WTC11 (cell line): ENCODE measurements at regions not wholly inside any gene's neighbourhood (a gene's known extent, or its start where the extent isn't known, plus 50 kb on each side); places are given as distances from the start of the nearest gene placed in this dataset.

Experiments used
- ATAC-seq: fragments of 200-7000 bp; cut with Tn5 transposase; 2 replicates; pipeline ENCODE4 v1.10.0; 2021; ENCODE audit warnings: mild to moderate bottlenecking, moderate library complexity
- CTCF ChIA-PET: fragments of 300-600 bp; sonication (Branson Sonifier 250); formaldehyde crosslinking; loops from one replicate; lab custom pipeline; 2021; ENCODE audit warnings: antibody characterized with exemption; lab: Charles Lee
- POLR2A ChIA-PET: fragments of 350-600 bp; sonication (Branson Sonifier 250); formaldehyde crosslinking; loops from one replicate; lab custom pipeline; 2021; ENCODE audit warnings: antibody characterized with exemption; lab: Charles Lee
- DNase-seq: peaks from one replicate; pipeline ENCODE4 v3.0.0; 2021; ENCODE audit warnings: low spot score
- H3K27ac Mint-ChIP-seq: 2 replicates; pipeline ENCODE4 v1.8.0; 2021; ENCODE audit warnings: mixed read lengths
- H3K27me3 Mint-ChIP-seq: 2 replicates; pipeline ENCODE4 v1.8.0; 2021; ENCODE audit warnings: low read depth, mild to moderate bottlenecking, moderate library complexity, mixed read lengths
- H3K36me3 Mint-ChIP-seq: 2 replicates; pipeline ENCODE4 v1.8.0; 2021; ENCODE audit warnings: mixed read lengths
- H3K4me1 Mint-ChIP-seq: 2 replicates; pipeline ENCODE4 v1.8.0; 2022; ENCODE audit warnings: mixed read lengths
- H3K4me3 Mint-ChIP-seq: 2 replicates; pipeline ENCODE4 v1.8.0; 2021; ENCODE audit warnings: mild to moderate bottlenecking, moderate library complexity, mixed read lengths
- H3K9me3 Mint-ChIP-seq: 2 replicates; pipeline ENCODE4 v1.8.0; 2021; ENCODE audit warnings: mixed read lengths
- CREM ChIP-seq: sonication (generic); formaldehyde crosslinking; IDR thresholded peaks from 2 replicates; pipeline ENCODE4 v1.8.1; 2022; ENCODE audit warnings: mild to moderate bottlenecking, missing genetic modification reagents, moderate library complexity
- ESRRA ChIP-seq: sonication (generic); formaldehyde crosslinking; IDR thresholded peaks from 2 replicates; pipeline ENCODE4 v1.8.1; 2022; ENCODE audit warnings: mild to moderate bottlenecking, missing genetic modification reagents, borderline replicate concordance
- FOXK1 ChIP-seq: sonication (generic); formaldehyde crosslinking; IDR thresholded peaks from 2 replicates; pipeline ENCODE4 v1.8.0; 2022; ENCODE audit warnings: mild to moderate bottlenecking, moderate library complexity, missing genetic modification reagents
- GTF2I ChIP-seq: fragments of 250-450 bp; sonication (Bioruptor Pico); conservative IDR thresholded peaks from 2 replicates; pipeline ENCODE4 v1.4.0; 2021; ENCODE audit warnings: mild to moderate bottlenecking
- JAZF1 ChIP-seq: fragments of 250-450 bp; sonication (Bioruptor Pico); IDR thresholded peaks from 2 replicates; pipeline ENCODE4 v1.9.0; 2021; ENCODE audit warnings: moderate library complexity, mild to moderate bottlenecking, inconsistent platforms
- NFE2L1 ChIP-seq: sonication (generic); formaldehyde crosslinking; IDR thresholded peaks from 2 replicates; pipeline ENCODE4 v1.8.1; 2023; ENCODE audit warnings: missing genetic modification reagents
- OVOL2 ChIP-seq: fragments of 250-450 bp; sonication (Bioruptor Pico); IDR thresholded peaks from 2 replicates; pipeline ENCODE4 v1.9.0; 2021; ENCODE audit warnings: mild to moderate bottlenecking, borderline replicate concordance
- PRRX2 ChIP-seq: fragments of 250-450 bp; sonication (Bioruptor Pico); IDR thresholded peaks from 2 replicates; pipeline ENCODE4 v1.8.0; 2021; ENCODE audit warnings: mild to moderate bottlenecking
- SMAD4 ChIP-seq: sonication (generic); formaldehyde crosslinking; IDR thresholded peaks from 2 replicates; pipeline ENCODE4 v1.8.0; 2022; ENCODE audit warnings: mild to moderate bottlenecking, missing genetic modification reagents
- SP1 ChIP-seq: sonication (generic); formaldehyde crosslinking; conservative IDR thresholded peaks from 2 replicates; pipeline ENCODE4 v1.8.1; 2022; ENCODE audit warnings: missing genetic modification reagents
- TEAD4 ChIP-seq: sonication (generic); formaldehyde crosslinking; IDR thresholded peaks from 2 replicates; pipeline ENCODE4 v1.8.0; 2022; ENCODE audit warnings: mild to moderate bottlenecking, missing genetic modification reagents
- TP53 ChIP-seq: sonication (generic); formaldehyde crosslinking; IDR thresholded peaks from 2 replicates; pipeline ENCODE4 v1.8.1; 2023; ENCODE audit warnings: mild to moderate bottlenecking, missing genetic modification reagents
- ZBTB21 ChIP-seq: sonication (generic); formaldehyde crosslinking; IDR thresholded peaks from 2 replicates; pipeline ENCODE4 v1.8.1; 2023; ENCODE audit warnings: mild to moderate bottlenecking, missing genetic modification reagents, borderline replicate concordance
- ZNF121 ChIP-seq: sonication (generic); formaldehyde crosslinking; IDR thresholded peaks from 2 replicates; pipeline ENCODE4 v1.8.0; 2023; ENCODE audit warnings: missing genetic modification reagents
- ZNF396 ChIP-seq: fragments of 250-450 bp; sonication (Bioruptor Pico); IDR thresholded peaks from 2 replicates; pipeline ENCODE4 v1.8.0; 2021; ENCODE audit warnings: mild to moderate bottlenecking, moderate library complexity, borderline replicate concordance
- TF ChIP-seq, protein P1 (sequence below): fragments of 250-450 bp; sonication (Bioruptor Pico); IDR thresholded peaks from 2 replicates; pipeline ENCODE4 v1.9.0; 2021; ENCODE audit warnings: mild to moderate bottlenecking
- TF ChIP-seq, protein P2 (sequence below): sonication (generic); formaldehyde crosslinking; IDR thresholded peaks from 2 replicates; pipeline ENCODE4 v1.8.1; 2022; ENCODE audit warnings: mild to moderate bottlenecking, moderate library complexity, missing genetic modification reagents
- TF ChIP-seq, protein P3 (sequence below): sonication (generic); formaldehyde crosslinking; IDR thresholded peaks from 2 replicates; pipeline ENCODE4 v1.8.1; 2022; ENCODE audit warnings: low read depth, missing genetic modification reagents, borderline replicate concordance
- TF ChIP-seq, protein P4 (sequence below): fragments of 250-450 bp; sonication (Bioruptor Pico); IDR thresholded peaks from 2 replicates; pipeline ENCODE4 v1.9.0; 2021; ENCODE audit warnings: mild to moderate bottlenecking, borderline replicate concordance
- TF ChIP-seq, protein P5 (sequence below): sonication (generic); formaldehyde crosslinking; IDR thresholded peaks from 2 replicates; pipeline ENCODE4 v1.8.1; 2023; ENCODE audit warnings: mild to moderate bottlenecking, missing genetic modification reagents

DNA sequence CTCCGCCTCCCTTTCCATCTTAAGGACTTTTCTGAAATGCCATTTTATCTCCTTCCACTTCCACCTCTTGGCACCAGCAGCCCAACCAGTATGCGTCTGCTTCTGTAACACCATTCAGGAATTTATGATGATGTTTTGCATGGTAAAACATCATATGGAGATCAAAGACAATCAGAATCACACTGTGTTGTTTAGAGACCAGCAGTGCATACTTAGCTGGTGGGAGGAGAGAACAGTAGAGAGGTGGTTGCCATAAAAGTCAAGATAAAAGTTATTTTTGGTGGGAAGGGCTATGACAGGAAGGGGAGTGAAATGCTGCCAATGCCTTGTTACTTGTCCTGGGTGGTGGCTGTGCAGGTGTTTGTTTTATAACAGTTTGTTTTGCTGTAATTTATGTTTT lies 268.0 kb downstream of the OPA1 start (continued):
- TF ChIP-seq, protein P1, sequence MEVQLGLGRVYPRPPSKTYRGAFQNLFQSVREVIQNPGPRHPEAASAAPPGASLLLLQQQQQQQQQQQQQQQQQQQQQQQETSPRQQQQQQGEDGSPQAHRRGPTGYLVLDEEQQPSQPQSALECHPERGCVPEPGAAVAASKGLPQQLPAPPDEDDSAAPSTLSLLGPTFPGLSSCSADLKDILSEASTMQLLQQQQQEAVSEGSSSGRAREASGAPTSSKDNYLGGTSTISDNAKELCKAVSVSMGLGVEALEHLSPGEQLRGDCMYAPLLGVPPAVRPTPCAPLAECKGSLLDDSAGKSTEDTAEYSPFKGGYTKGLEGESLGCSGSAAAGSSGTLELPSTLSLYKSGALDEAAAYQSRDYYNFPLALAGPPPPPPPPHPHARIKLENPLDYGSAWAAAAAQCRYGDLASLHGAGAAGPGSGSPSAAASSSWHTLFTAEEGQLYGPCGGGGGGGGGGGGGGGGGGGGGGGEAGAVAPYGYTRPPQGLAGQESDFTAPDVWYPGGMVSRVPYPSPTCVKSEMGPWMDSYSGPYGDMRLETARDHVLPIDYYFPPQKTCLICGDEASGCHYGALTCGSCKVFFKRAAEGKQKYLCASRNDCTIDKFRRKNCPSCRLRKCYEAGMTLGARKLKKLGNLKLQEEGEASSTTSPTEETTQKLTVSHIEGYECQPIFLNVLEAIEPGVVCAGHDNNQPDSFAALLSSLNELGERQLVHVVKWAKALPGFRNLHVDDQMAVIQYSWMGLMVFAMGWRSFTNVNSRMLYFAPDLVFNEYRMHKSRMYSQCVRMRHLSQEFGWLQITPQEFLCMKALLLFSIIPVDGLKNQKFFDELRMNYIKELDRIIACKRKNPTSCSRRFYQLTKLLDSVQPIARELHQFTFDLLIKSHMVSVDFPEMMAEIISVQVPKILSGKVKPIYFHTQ = no peak
- no peak for TF ChIP-seq TEAD4 (CRISPR knock-in tag)

DNA sequence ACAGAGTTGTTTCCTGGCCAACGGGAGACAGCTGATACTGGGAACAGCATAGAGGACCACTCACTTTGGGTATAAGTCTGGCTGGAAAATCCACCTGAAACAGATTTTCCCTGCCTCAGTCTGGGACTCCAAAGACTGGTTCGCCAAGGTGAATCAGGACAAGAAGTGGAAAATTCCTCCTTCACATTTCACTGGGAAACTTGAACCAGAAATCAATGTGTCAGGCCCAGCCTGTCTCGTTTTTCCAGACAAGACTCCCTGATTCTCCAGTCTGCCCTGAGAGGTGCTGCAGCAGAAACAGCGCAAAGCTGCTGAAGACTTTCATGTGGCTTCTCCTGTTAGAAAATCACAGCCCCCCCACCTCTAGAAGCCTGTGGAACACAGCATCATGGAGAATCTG lies 269.8 kb downstream of the OPA1 start:
- no peaks in the 10 kb centered on the region for H3K36me3 Mint-ChIP-seq
- H3K4me3 Mint-ChIP-seq = no peak overlapping the region
- ATAC-seq (no peak), DNase-seq (no peak)
- peaks cover 14% of the 10 kb centered on the region for H3K27me3 Mint-ChIP-seq
- CTCF ChIA-PET = no interaction called here
- peaks cover 13% of the 10 kb centered on the region for H3K4me1 Mint-ChIP-seq
- TF ChIP-seq TP53 (CRISPR knock-in tag) = no peak
- TF ChIP-seq GTF2I (CRISPR knock-in tag) = no peak
- TF ChIP-seq, protein P2, sequence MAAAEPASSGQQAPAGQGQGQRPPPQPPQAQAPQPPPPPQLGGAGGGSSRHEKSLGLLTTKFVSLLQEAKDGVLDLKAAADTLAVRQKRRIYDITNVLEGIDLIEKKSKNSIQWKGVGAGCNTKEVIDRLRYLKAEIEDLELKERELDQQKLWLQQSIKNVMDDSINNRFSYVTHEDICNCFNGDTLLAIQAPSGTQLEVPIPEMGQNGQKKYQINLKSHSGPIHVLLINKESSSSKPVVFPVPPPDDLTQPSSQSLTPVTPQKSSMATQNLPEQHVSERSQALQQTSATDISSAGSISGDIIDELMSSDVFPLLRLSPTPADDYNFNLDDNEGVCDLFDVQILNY (CRISPR knock-in tag) = no peak
- no peak for TF ChIP-seq FOXK1 (CRISPR knock-in tag)
- no peak for TF ChIP-seq SP1
- no peak for TF ChIP-seq ESRRA (CRISPR knock-in tag)
- no peak for TF ChIP-seq SMAD4 (CRISPR knock-in tag)
- no peak for TF ChIP-seq CREM (CRISPR knock-in tag)
- TF ChIP-seq ZNF396 (CRISPR knock-in tag) = no peak
- TF ChIP-seq PRRX2 (CRISPR knock-in tag) = no peak
- TF ChIP-seq OVOL2 (CRISPR knock-in tag) = no peak
- TF ChIP-seq NFE2L1 (CRISPR knock-in tag) = no peak
- TF ChIP-seq, protein P3, sequence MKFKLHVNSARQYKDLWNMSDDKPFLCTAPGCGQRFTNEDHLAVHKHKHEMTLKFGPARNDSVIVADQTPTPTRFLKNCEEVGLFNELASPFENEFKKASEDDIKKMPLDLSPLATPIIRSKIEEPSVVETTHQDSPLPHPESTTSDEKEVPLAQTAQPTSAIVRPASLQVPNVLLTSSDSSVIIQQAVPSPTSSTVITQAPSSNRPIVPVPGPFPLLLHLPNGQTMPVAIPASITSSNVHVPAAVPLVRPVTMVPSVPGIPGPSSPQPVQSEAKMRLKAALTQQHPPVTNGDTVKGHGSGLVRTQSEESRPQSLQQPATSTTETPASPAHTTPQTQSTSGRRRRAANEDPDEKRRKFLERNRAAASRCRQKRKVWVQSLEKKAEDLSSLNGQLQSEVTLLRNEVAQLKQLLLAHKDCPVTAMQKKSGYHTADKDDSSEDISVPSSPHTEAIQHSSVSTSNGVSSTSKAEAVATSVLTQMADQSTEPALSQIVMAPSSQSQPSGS (CRISPR knock-in tag) = no peak
- no peak for TF ChIP-seq ZBTB21 (CRISPR knock-in tag)
- TF ChIP-seq ZNF121 = no peak
- TF ChIP-seq, protein P4, sequence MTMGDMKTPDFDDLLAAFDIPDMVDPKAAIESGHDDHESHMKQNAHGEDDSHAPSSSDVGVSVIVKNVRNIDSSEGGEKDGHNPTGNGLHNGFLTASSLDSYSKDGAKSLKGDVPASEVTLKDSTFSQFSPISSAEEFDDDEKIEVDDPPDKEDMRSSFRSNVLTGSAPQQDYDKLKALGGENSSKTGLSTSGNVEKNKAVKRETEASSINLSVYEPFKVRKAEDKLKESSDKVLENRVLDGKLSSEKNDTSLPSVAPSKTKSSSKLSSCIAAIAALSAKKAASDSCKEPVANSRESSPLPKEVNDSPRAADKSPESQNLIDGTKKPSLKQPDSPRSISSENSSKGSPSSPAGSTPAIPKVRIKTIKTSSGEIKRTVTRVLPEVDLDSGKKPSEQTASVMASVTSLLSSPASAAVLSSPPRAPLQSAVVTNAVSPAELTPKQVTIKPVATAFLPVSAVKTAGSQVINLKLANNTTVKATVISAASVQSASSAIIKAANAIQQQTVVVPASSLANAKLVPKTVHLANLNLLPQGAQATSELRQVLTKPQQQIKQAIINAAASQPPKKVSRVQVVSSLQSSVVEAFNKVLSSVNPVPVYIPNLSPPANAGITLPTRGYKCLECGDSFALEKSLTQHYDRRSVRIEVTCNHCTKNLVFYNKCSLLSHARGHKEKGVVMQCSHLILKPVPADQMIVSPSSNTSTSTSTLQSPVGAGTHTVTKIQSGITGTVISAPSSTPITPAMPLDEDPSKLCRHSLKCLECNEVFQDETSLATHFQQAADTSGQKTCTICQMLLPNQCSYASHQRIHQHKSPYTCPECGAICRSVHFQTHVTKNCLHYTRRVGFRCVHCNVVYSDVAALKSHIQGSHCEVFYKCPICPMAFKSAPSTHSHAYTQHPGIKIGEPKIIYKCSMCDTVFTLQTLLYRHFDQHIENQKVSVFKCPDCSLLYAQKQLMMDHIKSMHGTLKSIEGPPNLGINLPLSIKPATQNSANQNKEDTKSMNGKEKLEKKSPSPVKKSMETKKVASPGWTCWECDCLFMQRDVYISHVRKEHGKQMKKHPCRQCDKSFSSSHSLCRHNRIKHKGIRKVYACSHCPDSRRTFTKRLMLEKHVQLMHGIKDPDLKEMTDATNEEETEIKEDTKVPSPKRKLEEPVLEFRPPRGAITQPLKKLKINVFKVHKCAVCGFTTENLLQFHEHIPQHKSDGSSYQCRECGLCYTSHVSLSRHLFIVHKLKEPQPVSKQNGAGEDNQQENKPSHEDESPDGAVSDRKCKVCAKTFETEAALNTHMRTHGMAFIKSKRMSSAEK (CRISPR knock-in tag) = no peak
- no peak for TF ChIP-seq JAZF1 (CRISPR knock-in tag)
- TF ChIP-seq, protein P5, sequence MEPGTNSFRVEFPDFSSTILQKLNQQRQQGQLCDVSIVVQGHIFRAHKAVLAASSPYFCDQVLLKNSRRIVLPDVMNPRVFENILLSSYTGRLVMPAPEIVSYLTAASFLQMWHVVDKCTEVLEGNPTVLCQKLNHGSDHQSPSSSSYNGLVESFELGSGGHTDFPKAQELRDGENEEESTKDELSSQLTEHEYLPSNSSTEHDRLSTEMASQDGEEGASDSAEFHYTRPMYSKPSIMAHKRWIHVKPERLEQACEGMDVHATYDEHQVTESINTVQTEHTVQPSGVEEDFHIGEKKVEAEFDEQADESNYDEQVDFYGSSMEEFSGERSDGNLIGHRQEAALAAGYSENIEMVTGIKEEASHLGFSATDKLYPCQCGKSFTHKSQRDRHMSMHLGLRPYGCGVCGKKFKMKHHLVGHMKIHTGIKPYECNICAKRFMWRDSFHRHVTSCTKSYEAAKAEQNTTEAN = no peak
- H3K9me3 Mint-ChIP-seq = no peaks in the 10 kb centered on the region
- POLR2A ChIA-PET = no interaction called here
- no peak overlapping the region for H3K27ac Mint-ChIP-seq
